K562 (cell line): ENCODE measurements at regions not wholly inside any gene's neighbourhood (a gene's known extent, or its start where the extent isn't known, plus 50 kb on each side); places are given as distances from the start of the nearest gene placed in this dataset.

Source experiments
- ATAC-seq: fragments of 200-7000 bp; cut with Tn5 transposase; 3 replicates; pipeline ENCODE4 v1.9.1; 2020; ENCODE audit warnings: moderate library complexity
- BruUV-seq: library from RNA; stranded (reverse); fragments of 400-500 nt; replicated peaks from 2 replicates; lab custom pipeline; 2021; lab: Mats Ljungman, UMichigan
- CTCF ChIA-PET: fragments of 300-600 bp; formaldehyde crosslinking; extraction: SDS; loops from one replicate; lab custom pipeline; 2021; ENCODE audit warnings: low intra/inter-chr PET ratio; lab: Yijun Ruan, JAX
- POLR2A ChIA-PET: fragments of 300-600, 350-650 bp; sonication (Branson Sonifier 250); formaldehyde crosslinking; extraction: SDS; loops from one replicate; lab custom pipeline; 2021; ENCODE audit warnings: antibody characterized with exemption, inconsistent platforms; lab: Yijun Ruan, JAX
- DNase-seq, 4 experiments: peaks; one replicate each; pipeline versions ENCODE4 v3.0.0 to v3.0.0-alpha.2; 2011 to 2018; ENCODE audit warnings: low spot score in 3 of 4, mixed read lengths in 3 of 4; ENCODE audit errors: extremely low read depth in 1 of 4
- FAIRE-seq: peaks from 2 replicates; lab custom pipeline; 2011; peaks lifted over from hg19 to GRCh38; lab: Jason Lieb, UNC
- H2AFZ ChIP-seq: 2 replicates; pipeline ENCODE4 v1.6.0; 2011; ENCODE audit warnings: low read depth, low read length, control low read depth, inconsistent platforms
- H3K27ac ChIP-seq: fragments of 200-600 bp; 3 replicates; pipeline ENCODE4 v1.8.0; 2011; ENCODE audit warnings: low read depth, mild to moderate bottlenecking, control low read depth, inconsistent platforms, low read length, moderate library complexity, mixed read lengths; ENCODE audit errors: extremely low read depth
- H3K27me3 ChIP-seq, 2 experiments: fragments of 300-600 bp in 1 of 2; 2 replicates in 1 of 2; 3 replicates in 1 of 2; pipeline versions ENCODE4 v1.6.0 to v1.8.0; 2011; ENCODE audit warnings: inconsistent platforms in 2 of 2, low read length in 2 of 2, mild to moderate bottlenecking in 1 of 2, mixed read lengths in 1 of 2, moderate library complexity in 1 of 2; ENCODE audit not compliant: control insufficient read depth in 2 of 2, insufficient read depth in 2 of 2
- H3K36me3 ChIP-seq: fragments of 300-600 bp; 3 replicates; pipeline ENCODE4 v1.8.0; 2011; ENCODE audit warnings: mild to moderate bottlenecking, low read length, inconsistent platforms; ENCODE audit not compliant: control insufficient read depth, insufficient read depth
- H3K4me1 ChIP-seq, 2 experiments: fragments of 200-600 bp in 1 of 2; replicated peaks in 1 of 2; 2 replicates in 1 of 2; 3 replicates in 1 of 2; pipeline versions ENCODE4 v1.5.1 to v1.8.0; 2011; ENCODE audit warnings: inconsistent platforms in 2 of 2, low read length in 2 of 2, mild to moderate bottlenecking in 1 of 2, mixed read lengths in 1 of 2, moderate library complexity in 1 of 2; ENCODE audit not compliant: control insufficient read depth in 2 of 2, insufficient read depth in 2 of 2
- H3K4me2 ChIP-seq: 2 replicates; pipeline ENCODE4 v1.6.1; 2011; ENCODE audit warnings: low read length, control low read depth, inconsistent platforms, mixed read lengths; ENCODE audit not compliant: insufficient read depth
- H3K4me3 ChIP-seq: fragments of 200-600 bp; sonication (generic), shearing (Covaris generic); 2 replicates; pipeline ENCODE4 v1.5.1; 2016; ENCODE audit warnings: control low read depth, inconsistent platforms
- H3K79me2 ChIP-seq: fragments of 200-600 bp; 3 replicates; pipeline ENCODE4 v1.8.0; 2011; ENCODE audit warnings: low read length, inconsistent platforms; ENCODE audit not compliant: control insufficient read depth, insufficient read depth
- H3K9ac ChIP-seq, 2 experiments: 2 replicates each; pipeline versions ENCODE4 v1.6.0 to v1.6.1; 2011; ENCODE audit warnings: low read depth in 2 of 2, low read length in 2 of 2, control low read depth in 1 of 2, inconsistent platforms in 1 of 2, mild to moderate bottlenecking in 1 of 2, mixed read lengths in 1 of 2; ENCODE audit not compliant: insufficient read depth in 1 of 2
- H3K9me1 ChIP-seq: one replicate; pipeline ENCODE4 v1.6.0; 2011; ENCODE audit warnings: inconsistent platforms, mild to moderate bottlenecking, low read length, moderate library complexity; ENCODE audit not compliant: control insufficient read depth, insufficient read depth
- H3K9me3 ChIP-seq: replicated peaks from 2 replicates; pipeline ENCODE4 v1.5.1; 2011; ENCODE audit warnings: low read depth, low read length, inconsistent platforms; ENCODE audit not compliant: control insufficient read depth, insufficient read depth
- H4K20me1 ChIP-seq: replicated peaks from 2 replicates; pipeline ENCODE4 v1.6.1; 2011; ENCODE audit warnings: low read length, inconsistent platforms, mixed read lengths; ENCODE audit not compliant: control insufficient read depth, insufficient read depth
- BCLAF1 ChIP-seq, 2 experiments: fragments of 450-650 bp in 1 of 2; IDR thresholded peaks; 2 replicates each; pipeline ENCODE4 v1.6.1; 2011 to 2017; ENCODE audit warnings: low read depth in 2 of 2, antibody characterized with exemption in 1 of 2, borderline replicate concordance in 1 of 2, low read length in 1 of 2, mild to moderate bottlenecking in 1 of 2, mixed read lengths in 1 of 2; ENCODE audit not compliant: control insufficient read depth in 1 of 2
- CC2D1A ChIP-seq: fragments of 450-650 bp; IDR thresholded peaks from 2 replicates; pipeline ENCODE4 v1.6.1; 2017; ENCODE audit warnings: mild to moderate bottlenecking
- MCM2 ChIP-seq: fragments of 450-650 bp; IDR thresholded peaks from 2 replicates; pipeline ENCODE4 v1.6.1; 2017; ENCODE audit warnings: low read depth, mild to moderate bottlenecking
- NCOA2 ChIP-seq, 2 experiments: fragments of 450-650 bp; IDR thresholded peaks; 2 replicates each; pipeline ENCODE4 v1.6.1; 2018; ENCODE audit warnings: mild to moderate bottlenecking in 2 of 2, moderate library complexity in 1 of 2; ENCODE audit not compliant: partially characterized antibody in 2 of 2
- RBM34 ChIP-seq: fragments of 200-400 bp; formaldehyde crosslinking; IDR thresholded peaks from 2 replicates; pipeline ENCODE4 v1.6.1; 2018; ENCODE audit warnings: low read length, borderline replicate concordance; ENCODE audit not compliant: insufficient read depth
- STAT6 ChIP-seq: sonication (generic); formaldehyde crosslinking; IDR thresholded peaks from 2 replicates; pipeline ENCODE4 v1.8.1; 2023; ENCODE audit warnings: mild to moderate bottlenecking, missing genetic modification reagents
- ZNF146 ChIP-seq: IDR thresholded peaks from one replicate; pipeline ENCODE4 v1.6.1; 2018; ENCODE audit warnings: missing compliant biosample characterization; ENCODE audit not compliant: unreplicated experiment
- ZNF253 ChIP-seq: fragments of 250-450 bp; sonication (Bioruptor Pico); conservative IDR thresholded peaks from 2 replicates; pipeline ENCODE4 v1.6.1; 2021; ENCODE audit warnings: mild to moderate bottlenecking
- WGBS: fragments of 100-300 bp; shearing (Covaris generic); methylation state at CpG from one replicate; pipeline ENCODE4 v1.1.6; 2016; ENCODE audit warnings: low coverage, mixed read lengths; ENCODE audit not compliant: insufficient coverage; ENCODE audit errors: missing lambda C conversion rate; 5-methylcytosine and 5-hydroxymethylcytosine counted together
- in situ Hi-C: fragments of 300-500 bp; cut with MboI; formaldehyde crosslinking; loops from 4 replicates; pipeline ENCODE4 v1.15.0; 2018; ENCODE audit warnings: inconsistent platforms, mixed read lengths
- intact Hi-C: fragments of 100-400 bp; cut with micrococcal nuclease; formaldehyde crosslinking; loops from 2 replicates; pipeline ENCODE4 v1.14.2; 2022
- TF ChIP-seq, protein P1 (sequence below): fragments of 450-650 bp; IDR thresholded peaks from 2 replicates; pipeline ENCODE4 v1.6.1; 2016; ENCODE audit warnings: low read depth

GRCh38 chrX:7269589-7269988, 121.6 kb upstream of the PUDP start:
- WGBS, result 6% methylated on average over 5 of the region's 5 CpGs
- no peak overlapping the region for H3K4me3 ChIP-seq
- H3K9ac ChIP-seq, result no peak overlapping the region
- no peaks in the 10 kb centered on the region for H3K9me1 ChIP-seq
- H3K27ac ChIP-seq, result no peak overlapping the region
- H2AFZ ChIP-seq, result no peak overlapping the region
- no peaks in the 10 kb centered on the region for H3K27me3 ChIP-seq
- CTCF ChIA-PET, result no interaction called here
- BruUV-seq, result no TSS peak
- no peak for ATAC-seq
- no peaks in the 10 kb centered on the region for H3K36me3 ChIP-seq
- no peaks in the 10 kb centered on the region for H3K4me1 ChIP-seq
- in situ Hi-C loops, result no loop called here
- H3K4me2 ChIP-seq, result no peak overlapping the region
- no peaks in the 10 kb centered on the region for H3K9me3 ChIP-seq
- no peaks in the 10 kb centered on the region for H4K20me1 ChIP-seq
- POLR2A ChIA-PET, result no interaction called here
- no peak for FAIRE-seq
- no peak for DNase-seq
- H3K79me2 ChIP-seq, result no peaks in the 10 kb centered on the region
- intact Hi-C loops, result no loop called here
- no peak for TF ChIP-seq STAT6 (CRISPR knock-in tag)
- TF ChIP-seq, protein P1, sequence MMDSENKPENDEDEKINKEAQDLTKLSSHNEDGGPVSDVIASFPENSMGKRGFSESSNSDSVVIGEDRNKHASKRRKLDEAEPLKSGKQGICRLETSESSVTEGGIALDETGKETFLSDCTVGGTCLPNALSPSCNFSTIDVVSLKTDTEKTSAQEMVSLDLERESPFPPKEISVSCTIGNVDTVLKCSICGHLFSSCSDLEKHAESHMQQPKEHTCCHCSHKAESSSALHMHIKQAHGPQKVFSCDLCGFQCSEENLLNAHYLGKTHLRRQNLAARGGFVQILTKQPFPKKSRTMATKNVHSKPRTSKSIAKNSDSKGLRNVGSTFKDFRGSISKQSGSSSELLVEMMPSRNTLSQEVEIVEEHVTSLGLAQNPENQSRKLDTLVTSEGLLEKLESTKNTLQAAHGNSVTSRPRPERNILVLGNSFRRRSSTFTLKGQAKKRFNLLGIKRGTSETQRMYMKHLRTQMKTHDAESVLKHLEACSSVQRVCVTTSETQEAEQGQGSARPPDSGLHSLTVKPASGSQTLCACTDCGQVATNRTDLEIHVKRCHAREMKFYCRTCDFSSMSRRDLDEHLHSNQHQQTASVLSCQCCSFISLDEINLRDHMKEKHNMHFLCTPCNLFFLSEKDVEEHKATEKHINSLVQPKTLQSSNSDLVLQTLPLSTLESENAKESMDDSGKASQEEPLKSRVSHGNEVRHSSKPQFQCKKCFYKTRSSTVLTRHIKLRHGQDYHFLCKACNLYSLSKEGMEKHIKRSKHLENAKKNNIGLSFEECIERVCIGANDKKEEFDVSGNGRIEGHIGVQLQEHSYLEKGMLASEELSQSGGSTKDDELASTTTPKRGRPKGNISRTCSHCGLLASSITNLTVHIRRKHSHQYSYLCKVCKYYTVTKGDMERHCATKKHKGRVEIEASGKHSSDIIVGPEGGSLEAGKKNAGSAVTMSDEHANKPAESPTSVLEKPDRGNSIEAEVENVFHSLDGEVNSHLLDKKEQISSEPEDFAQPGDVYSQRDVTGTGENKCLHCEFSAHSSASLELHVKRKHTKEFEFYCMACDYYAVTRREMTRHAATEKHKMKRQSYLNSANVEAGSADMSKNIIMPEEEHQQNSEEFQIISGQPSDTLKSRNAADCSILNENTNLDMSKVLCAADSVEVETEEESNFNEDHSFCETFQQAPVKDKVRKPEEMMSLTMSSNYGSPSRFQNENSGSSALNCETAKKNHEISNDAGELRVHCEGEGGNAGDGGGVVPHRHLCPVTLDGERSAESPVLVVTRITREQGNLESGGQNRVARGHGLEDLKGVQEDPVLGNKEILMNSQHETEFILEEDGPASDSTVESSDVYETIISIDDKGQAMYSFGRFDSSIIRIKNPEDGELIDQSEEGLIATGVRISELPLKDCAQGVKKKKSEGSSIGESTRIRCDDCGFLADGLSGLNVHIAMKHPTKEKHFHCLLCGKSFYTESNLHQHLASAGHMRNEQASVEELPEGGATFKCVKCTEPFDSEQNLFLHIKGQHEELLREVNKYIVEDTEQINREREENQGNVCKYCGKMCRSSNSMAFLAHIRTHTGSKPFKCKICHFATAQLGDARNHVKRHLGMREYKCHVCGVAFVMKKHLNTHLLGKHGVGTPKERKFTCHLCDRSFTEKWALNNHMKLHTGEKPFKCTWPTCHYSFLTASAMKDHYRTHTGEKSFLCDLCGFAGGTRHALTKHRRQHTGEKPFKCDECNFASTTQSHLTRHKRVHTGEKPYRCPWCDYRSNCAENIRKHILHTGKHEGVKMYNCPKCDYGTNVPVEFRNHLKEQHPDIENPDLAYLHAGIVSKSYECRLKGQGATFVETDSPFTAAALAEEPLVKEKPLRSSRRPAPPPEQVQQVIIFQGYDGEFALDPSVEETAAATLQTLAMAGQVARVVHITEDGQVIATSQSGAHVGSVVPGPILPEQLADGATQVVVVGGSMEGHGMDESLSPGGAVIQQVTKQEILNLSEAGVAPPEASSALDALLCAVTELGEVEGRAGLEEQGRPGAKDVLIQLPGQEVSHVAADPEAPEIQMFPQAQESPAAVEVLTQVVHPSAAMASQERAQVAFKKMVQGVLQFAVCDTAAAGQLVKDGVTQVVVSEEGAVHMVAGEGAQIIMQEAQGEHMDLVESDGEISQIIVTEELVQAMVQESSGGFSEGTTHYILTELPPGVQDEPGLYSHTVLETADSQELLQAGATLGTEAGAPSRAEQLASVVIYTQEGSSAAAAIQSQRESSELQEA, result no peak
- no peak for TF ChIP-seq ZNF146
- no peak for TF ChIP-seq CC2D1A
- TF ChIP-seq BCLAF1 (IDR thresholded peaks at IDR 0.05; ENCODE audit: borderline replicate concordance in 1 of 2, control insufficient read depth in 1 of 2, low read depth in 2 of 2, low read length in 1 of 2), result no peak
- no peak for TF ChIP-seq ZNF253 (CRISPR knock-in tag)
- no peak for TF ChIP-seq NCOA2 (IDR thresholded peaks at IDR 0.05; ENCODE audit: partially characterized antibody in 2 of 2)
- no peak for TF ChIP-seq RBM34
- no peak for TF ChIP-seq MCM2
